HG03108 (cell line): ENCODE measurements at regions not wholly inside any gene's neighbourhood (a gene's known extent, or its start where the extent isn't known, plus 50 kb on each side); places are given as distances from the start of the nearest gene placed in this dataset.

Source experiments
- ATAC-seq: cut with Tn5 transposase; IDR thresholded peaks from one replicate; pipeline ENCODE4 v1.9.1; 2021; ENCODE audit warnings: moderate library complexity; ENCODE audit not compliant: unreplicated experiment

- ATAC-seq: no peak
Measured at GRCh38 chr2:13005761-13006335, 289.1 kb downstream of the TRIB2 start.

GRCh38 chr2:13006426-13006825 lies 289.7 kb downstream of the TRIB2 start:
- no peak for ATAC-seq

GRCh38 chr2:13006829-13007717 lies 290.3 kb downstream of the TRIB2 start:
- ATAC-seq: no peak

GRCh38 chr2:13009027-13009642 lies 292.4 kb downstream of the TRIB2 start:
- no peak for ATAC-seq

- no peak for ATAC-seq
Measured at GRCh38 chr2:13010283-13010682, 293.5 kb downstream of the TRIB2 start.

- ATAC-seq: no peak
Measured at GRCh38 chr2:13014783-13015182, 298.0 kb downstream of the TRIB2 start.

GRCh38 chr2:13015532-13016320 lies 299.0 kb downstream of the TRIB2 start:
- ATAC-seq: no peak

GRCh38 chr2:13018490-13018889 lies 301.8 kb downstream of the TRIB2 start:
- ATAC-seq: no peak

GRCh38 chr2:13019781-13020180 lies 303.0 kb downstream of the TRIB2 start:
- ATAC-seq: no peak

GRCh38 chr2:13020469-13020868 lies 303.7 kb downstream of the TRIB2 start:
- no peak for ATAC-seq

- no peak for ATAC-seq
Measured at GRCh38 chr2:13021470-13021957, 304.8 kb downstream of the TRIB2 start.

- ATAC-seq: no peak
Measured at GRCh38 chr2:13030606-13031005, 313.9 kb downstream of the TRIB2 start.

- no peak for ATAC-seq
Measured at GRCh38 chr2:13034861-13035260, 318.1 kb downstream of the TRIB2 start.

- no peak for ATAC-seq
Measured at GRCh38 chr2:13035866-13036265, 319.1 kb downstream of the TRIB2 start.

- ATAC-seq: no peak
Measured at GRCh38 chr2:13040043-13040442, 323.3 kb downstream of the TRIB2 start.

GRCh38 chr2:13046557-13047165 lies 329.9 kb downstream of the TRIB2 start:
- ATAC-seq: no peak

GRCh38 chr2:13050764-13051163 lies 334.0 kb downstream of the TRIB2 start:
- no peak for ATAC-seq

GRCh38 chr2:13052547-13052946 lies 335.8 kb downstream of the TRIB2 start:
- no peak for ATAC-seq

GRCh38 chr2:13056259-13056843 lies 339.6 kb downstream of the TRIB2 start:
- ATAC-seq: no peak

- ATAC-seq: no peak
Measured at GRCh38 chr2:13057671-13058070, 340.9 kb downstream of the TRIB2 start.
